Stimulated activated CD4-positive, alpha-beta T cell treated with anti-CD3 and anti-CD28 coated beads, Interleukin-1b, Interleukin-23, amount 100 ng/mL, for 4 hours (primary cell): ENCODE measurements at regions not wholly inside any gene's neighbourhood (a gene's known extent, or its start where the extent isn't known, plus 50 kb on each side); places are given as distances from the start of the nearest gene placed in this dataset.
"Not testable (repeated sequence)": the region's sequence is repeated elsewhere in the genome, so short reads cannot be mapped to it uniquely, and the experiment has no call there.

Source experiments
- DNase-seq, 2 donors: peaks; one replicate each; pipeline ENCODE4 v3.0.0-alpha.2; 2020; ENCODE audit warnings: low read depth in 2 of 2

DNA sequence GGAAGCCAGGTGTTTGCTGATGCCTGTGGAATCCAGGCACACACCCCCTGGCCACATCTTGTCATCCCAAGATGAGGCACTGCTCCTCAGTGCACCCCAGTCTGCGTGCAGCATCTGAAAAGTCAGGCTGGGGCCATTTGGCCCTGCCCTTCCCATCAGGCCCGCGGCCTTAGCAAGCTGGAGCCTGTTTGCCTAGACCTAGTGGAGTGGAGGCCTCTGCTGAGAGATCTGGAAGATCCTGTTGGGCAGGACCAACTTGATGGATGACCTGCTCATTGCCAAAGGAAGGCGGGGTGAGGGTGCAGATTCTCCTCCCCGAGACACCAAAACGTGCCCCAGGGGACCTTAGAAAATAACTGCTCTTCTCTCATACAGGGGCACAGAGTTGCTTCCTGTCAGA lies 220.2 kb downstream of the SHQ1 start:
- DNase-seq: no peak

DNA sequence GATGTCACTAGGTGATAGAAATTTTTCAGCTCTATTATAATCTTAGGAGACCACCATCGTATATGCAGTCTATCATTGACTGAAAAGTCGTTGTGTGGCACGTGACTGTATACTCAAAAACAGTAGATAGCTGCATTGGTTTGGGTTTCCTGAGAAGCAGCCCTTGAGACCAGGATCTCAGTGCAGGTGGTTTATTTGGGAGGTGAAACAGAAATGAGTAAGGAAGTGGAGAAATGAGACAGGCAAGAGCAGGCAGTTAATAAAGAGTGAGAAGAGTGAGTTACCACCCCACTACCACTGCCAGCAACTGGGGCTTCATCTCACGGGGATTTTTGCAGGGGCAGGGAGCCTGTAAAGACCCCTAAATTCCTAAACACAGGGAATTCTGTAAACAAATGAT lies 221.0 kb downstream of the SHQ1 start:
- no peak for DNase-seq

GRCh38 chr3:72625602-72626337 lies 222.5 kb downstream of the SHQ1 start:
- no peak for DNase-seq

GRCh38 chr3:72624656-72625055 lies 223.6 kb downstream of the SHQ1 start:
- no peak for DNase-seq

DNA sequence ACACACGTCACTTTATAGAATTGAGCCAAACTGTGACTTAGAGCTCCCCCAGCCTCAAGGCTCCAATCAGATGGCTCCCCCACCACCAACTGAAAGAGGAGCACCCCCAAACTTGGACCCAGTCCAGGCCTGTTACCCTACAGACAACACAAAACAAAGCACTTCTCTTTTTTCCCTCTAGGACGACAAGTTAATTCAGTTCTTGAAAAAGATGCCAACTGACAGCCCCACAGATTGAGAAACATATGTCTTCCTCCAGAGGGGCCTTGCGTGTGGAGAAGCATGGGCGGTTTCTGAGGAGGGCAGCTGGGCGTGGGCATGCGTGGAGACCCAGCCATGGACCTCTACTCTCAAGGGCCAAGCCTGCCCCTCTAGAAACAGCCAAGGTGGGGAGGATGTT lies 229.5 kb downstream of the SHQ1 start:
- DNase-seq: no peak

GRCh38 chr3:72617424-72618024 lies 230.7 kb downstream of the SHQ1 start:
- DNase-seq: no peak

DNA sequence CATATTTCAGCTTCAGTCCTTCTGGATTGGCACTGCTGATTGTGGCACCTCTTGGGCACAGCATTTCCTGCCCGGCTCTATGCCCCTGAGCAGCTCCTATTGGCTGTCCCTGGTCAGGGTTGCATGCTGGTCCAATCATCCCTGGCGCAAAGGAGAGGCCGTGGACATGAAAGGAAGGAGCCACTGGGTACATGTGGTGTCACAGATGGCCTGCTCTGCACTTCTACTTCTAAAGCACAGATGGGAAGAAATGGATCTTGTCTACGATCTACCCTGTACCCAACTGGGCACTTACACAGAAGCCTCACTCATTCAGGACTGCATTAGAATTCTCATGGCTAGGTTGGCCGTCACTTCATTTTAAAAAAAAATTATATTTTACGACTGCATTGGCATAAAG lies 232.5 kb downstream of the SHQ1 start:
- DNase-seq: no peak

GRCh38 chr3:72615182-72615581 lies 233.1 kb downstream of the SHQ1 start:
- no peak for DNase-seq

DNA sequence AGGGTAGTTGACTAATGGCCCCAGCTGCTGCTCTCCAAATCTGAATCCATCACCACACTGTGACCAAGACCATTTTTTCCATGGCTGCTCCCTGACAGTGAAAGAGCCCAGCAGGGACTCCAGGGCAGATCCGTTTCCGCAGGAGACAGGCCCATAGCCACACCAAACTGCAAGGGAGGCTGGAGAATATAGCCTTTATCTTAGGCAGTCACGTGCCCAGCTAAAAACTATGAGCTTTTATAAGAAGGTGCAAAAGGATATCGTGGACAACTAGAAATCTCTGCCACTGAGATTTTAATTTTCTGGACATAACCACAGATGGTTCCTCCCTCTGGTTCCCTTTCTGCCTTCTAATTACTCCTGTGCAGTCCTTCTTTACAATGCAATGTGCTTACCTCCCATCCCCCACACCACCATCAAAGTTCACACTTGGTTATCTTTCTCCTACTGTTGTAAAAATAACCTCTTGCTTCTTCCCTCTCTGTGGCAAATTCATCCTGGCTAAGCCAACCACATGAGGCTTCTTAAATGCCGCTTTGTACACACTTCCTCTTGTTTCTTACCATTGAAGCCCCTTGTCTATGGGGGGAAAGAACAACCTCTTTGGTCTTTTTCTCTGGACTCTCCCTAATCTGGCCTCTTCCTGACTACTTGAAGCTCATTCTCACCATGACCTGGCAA lies 233.7 kb downstream of the SHQ1 start:
- DNase-seq: no peak

GRCh38 chr3:72613871-72614270 lies 234.4 kb downstream of the SHQ1 start:
- no peak for DNase-seq

DNA sequence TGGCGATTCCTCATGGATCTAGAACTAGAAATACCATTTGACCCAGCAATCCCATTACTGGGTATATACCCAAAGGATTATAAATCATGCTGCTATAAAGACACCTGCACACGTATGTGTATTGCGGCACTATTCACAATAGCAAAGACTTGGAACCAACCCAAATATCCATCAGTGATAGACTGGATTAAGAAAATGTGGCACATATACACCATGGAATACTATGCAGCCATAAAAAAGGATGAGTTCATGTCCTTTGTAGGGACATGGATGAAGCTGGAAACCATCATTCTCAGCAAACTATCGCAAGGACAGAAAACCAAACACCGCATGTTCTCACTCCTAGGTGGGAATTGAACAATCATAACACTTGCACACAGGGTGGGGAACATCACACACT lies 239.1 kb downstream of the SHQ1 start:
- not testable (repeated sequence) for DNase-seq

DNA sequence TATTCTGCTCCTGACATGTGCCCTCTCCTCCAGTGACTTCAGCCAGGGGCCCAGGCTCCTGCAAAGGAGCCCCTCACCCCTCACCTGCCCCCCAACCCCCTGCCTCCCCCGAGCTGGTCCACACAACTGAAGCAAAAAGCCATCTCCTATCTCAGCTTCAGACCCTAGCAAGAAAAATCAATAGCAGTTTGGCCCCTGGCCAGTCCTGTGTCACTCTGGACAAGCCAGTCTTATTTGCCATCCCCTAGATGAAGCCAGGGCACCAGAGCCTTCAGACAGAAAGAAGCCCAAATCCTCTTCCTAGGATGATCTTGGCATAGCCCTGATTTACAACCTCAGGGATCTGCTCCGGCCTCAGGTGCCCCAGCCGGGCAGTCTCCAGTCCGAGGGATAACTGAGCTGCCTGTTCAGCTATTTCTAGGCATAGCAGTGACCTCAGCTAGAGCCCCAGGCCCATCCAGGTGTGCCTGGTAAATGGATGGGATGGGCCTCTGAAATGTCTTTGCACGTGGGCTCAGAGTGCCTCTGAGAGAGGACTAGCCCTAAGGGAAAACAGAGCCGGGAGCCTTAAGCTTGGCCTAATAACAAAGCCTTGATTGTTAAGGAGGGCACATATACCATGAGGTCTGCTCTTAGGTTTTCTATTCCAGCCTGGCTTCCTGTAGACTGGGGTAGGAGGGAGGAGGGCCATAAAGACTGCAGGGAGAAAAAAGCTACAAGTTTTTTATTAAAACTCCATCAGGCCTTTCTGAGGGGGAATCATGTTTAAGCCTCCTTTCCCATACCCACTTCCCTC lies 242.0 kb downstream of the SHQ1 start:
- DNase-seq: no peak

DNA sequence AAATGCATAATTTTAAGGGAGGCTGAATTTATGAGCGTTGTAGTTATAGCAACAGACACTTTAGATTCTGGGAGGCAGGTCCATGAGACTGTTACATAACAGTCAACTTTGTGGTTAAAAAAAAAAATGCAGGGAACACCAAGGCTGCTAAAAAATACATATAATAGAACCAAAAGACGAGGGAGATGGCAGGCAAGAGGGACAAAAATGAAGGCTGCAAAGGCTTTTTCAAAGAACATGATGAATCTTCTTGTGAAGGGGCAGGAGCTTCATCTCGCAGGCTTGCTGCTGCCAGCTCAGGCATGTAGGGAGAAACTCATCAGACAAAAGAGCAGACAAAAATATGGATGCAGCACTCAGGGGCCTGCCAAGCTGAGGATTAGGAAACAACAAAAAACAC lies 243.9 kb downstream of the SHQ1 start:
- no peak for DNase-seq

- DNase-seq: no peak
These were observed 246.1 kb downstream of the SHQ1 start for GRCh38 chr3:72601983-72602750.

- DNase-seq: no peak
These were observed 247.2 kb downstream of the SHQ1 start for GRCh38 chr3:72601060-72601459.

DNA sequence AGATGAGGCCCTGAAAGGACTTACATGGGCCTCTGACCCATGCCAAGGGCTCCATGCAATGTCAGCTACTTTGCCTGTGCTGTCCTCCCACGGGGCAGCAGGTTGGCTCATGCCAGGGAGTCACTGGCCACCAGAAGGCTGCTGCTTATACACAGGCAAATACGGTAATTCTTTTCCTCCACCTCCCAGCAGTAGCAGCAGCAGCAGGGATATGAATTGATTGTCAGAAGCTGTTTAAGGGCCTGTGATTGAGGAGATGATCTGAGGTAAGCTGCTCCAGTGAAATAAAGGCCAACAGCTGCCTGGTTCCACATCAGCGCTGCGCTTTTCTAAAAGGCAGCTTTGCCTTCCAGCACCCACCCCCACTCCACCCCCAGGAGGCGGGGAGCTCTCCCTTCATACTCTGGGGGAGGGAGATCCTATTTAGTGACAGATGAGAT lies 250.5 kb downstream of the SHQ1 start:
- no peak for DNase-seq

- no peak for DNase-seq
These were observed 251.2 kb downstream of the SHQ1 start for GRCh38 chr3:72597043-72597442.

DNA sequence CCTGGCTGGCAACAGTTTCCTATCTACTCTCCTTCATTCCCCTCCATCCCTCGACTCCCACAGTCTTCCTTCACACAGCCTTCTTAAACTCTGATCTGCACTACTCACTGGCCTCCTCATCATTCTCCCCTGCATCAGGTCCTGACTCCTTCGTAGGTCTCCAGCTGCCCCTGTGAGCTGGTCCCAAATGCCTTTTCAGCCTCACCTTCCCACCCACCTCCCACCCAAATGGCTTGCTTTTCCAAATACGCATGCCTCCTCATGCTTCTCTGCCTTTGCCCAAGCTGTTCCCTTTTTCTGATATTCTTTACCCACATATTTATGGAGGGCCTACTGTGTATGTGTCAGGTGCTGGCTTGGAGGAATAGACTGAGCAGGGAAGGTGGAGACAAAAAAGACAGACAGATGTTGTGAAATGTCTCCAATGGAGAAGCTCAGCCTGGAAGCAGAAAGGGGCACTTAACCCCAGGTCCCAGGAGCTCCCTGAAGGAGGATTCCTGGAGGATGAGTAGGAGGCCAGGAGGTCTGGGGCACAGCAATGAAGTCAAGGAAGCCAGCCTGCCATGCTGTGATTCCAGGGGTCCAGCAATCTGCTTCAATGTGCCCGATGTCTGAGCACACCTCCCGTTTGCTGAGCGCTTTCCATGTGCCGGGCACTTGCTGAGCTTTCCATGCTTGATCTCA lies 252.2 kb downstream of the SHQ1 start:
- no peak for DNase-seq

DNA sequence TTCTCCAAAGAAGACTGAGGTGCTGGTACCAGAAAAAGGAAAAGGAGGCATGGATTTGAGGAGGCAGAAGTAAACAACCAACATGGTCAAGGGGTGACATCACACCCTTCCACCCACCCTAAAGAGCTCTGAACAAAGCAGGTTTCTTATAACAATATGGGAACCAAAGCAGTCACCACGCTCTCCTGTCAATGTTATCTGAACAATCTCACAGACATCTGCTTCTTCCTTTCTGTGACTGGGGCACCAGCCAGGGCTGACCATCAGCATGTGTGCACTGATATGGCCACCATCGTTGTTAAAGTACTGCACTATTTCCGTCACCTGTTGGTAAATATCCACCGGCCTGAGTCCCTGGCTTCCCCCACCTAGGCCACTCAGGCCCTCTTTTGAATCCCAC lies 252.9 kb downstream of the SHQ1 start:
- DNase-seq: no peak

DNA sequence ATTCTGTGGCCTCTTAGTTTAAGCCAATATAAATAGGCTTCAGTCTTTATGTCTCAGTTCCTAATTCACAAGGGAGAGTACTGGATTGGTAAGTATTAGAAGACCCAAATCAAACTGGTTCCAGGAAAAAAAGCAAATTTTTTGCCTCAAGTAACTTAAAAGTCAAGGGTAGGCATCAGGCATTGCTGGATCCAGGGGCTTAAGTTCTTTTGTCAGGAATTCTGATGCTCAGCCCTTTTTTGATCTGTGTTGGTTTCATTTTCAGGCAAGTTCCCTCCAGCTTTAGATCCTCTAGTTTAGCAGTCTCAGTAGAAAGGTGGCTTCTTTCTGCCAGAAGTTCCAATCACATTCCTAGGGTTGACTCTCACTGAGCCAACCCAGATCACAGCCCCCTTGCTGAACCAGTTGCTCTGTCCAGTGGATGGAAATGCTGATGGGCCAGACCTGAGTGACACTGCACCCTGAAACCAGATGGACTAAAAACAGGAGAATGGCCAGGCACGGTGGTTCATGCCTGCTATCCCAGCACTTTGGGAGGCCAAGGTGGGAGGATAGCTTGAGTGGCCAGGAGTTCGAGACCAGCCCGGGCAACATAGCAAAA lies 253.5 kb downstream of the SHQ1 start:
- no peak for DNase-seq
